VCaP (cell line): ENCODE measurements at regions not wholly inside any gene's neighbourhood (a gene's known extent, or its start where the extent isn't known, plus 50 kb on each side); places are given as distances from the start of the nearest gene placed in this dataset.
A peak's percentile ranks its signal among the peaks of the same experiment; 100 is the strongest.
"Not testable (repeated sequence)": the region's sequence is repeated elsewhere in the genome, so short reads cannot be mapped to it uniquely, and the experiment has no call there.

Experiments
- H3K27ac ChIP-seq: fragments of 450-650 bp; 2 replicates; pipeline ENCODE4 v1.5.1; 2017
- TF ChIP-seq, protein P1 (sequence below): fragments of 450-650 bp; conservative IDR thresholded peaks from 2 replicates; pipeline ENCODE4 v1.5.1; 2017; ENCODE audit warnings: mild to moderate bottlenecking, moderate library complexity

GRCh38 chr7:46929359-46929758 lies 652.6 kb downstream of the TNS3 start:
- no peak overlapping the region for H3K27ac ChIP-seq
- TF ChIP-seq, protein P1, sequence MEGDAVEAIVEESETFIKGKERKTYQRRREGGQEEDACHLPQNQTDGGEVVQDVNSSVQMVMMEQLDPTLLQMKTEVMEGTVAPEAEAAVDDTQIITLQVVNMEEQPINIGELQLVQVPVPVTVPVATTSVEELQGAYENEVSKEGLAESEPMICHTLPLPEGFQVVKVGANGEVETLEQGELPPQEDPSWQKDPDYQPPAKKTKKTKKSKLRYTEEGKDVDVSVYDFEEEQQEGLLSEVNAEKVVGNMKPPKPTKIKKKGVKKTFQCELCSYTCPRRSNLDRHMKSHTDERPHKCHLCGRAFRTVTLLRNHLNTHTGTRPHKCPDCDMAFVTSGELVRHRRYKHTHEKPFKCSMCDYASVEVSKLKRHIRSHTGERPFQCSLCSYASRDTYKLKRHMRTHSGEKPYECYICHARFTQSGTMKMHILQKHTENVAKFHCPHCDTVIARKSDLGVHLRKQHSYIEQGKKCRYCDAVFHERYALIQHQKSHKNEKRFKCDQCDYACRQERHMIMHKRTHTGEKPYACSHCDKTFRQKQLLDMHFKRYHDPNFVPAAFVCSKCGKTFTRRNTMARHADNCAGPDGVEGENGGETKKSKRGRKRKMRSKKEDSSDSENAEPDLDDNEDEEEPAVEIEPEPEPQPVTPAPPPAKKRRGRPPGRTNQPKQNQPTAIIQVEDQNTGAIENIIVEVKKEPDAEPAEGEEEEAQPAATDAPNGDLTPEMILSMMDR, result no peak

- no peak overlapping the region for H3K27ac ChIP-seq
- TF ChIP-seq, protein P1, result no peak
These were observed 653.2 kb downstream of the TNS3 start for GRCh38 chr7:46928719-46929118.

DNA sequence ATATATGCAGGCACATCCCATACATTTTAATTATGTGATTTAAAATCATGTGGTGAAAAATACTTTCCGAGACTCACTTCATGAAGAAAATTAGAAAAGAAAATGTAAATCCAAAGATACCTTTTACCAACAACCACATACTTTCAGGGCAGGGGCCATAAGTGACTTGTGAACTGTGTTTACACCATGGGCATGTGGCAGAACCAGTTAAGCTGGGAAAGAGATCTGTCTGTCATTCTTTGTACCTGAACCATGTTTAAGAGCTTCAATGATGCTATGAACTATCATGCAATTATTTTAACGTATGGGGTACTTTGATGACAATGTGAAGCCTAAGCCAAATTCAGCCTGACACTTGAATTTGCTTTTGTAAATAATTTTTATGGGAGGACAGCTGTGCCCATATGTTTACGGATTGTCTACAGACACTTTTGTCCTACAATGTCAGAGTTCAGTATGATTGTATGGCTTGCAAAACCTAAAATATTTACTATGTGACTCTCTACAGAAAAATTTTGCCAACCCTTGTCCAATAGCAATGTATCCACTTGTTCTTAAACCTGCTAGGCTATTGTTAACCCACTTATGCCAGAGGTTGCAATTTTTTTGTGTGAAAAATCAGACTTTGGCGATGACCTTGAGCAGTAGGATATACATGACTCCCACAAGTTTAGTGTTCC lies 654.6 kb downstream of the TNS3 start:
- no peak overlapping the region for H3K27ac ChIP-seq
- TF ChIP-seq, protein P1, result no peak

DNA sequence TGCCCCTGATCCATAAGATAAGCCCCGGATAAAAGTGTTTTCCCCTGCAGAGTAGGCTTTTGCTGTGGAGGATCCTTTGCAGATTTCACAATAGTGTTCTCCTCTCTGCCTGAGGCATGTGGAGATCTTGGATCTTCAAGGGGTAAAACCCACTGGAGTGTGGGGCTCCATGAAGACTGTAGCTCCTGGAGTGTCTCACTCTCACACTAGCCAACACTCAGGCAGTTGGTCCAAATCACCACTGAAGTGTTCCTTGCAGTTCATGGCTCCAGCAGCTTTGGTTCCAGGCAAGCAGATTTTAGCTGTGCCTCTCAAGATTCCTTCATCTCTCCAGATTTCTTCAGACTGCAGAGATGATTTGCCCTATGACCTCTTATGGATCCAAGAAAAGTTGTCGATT lies 665.3 kb downstream of the TNS3 start:
- H3K27ac ChIP-seq, result no peak overlapping the region
- TF ChIP-seq, protein P1, result no peak

GRCh38 chr7:46912692-46913091 lies 669.2 kb downstream of the TNS3 start:
- TF ChIP-seq, protein P1, result no peak
- H3K27ac ChIP-seq, result no peak overlapping the region

GRCh38 chr7:46909601-46910051 lies 672.3 kb downstream of the TNS3 start:
- H3K27ac ChIP-seq, result no peak overlapping the region

GRCh38 chr7:46908770-46909169 lies 673.1 kb downstream of the TNS3 start:
- peak overlapping the region; percentile 16; the same call in 1 of the 2 replicates for H3K27ac ChIP-seq
- TF ChIP-seq, protein P1, result no peak

More at GRCh38 chr7:46909601-46910051, 672.3 kb downstream of the TNS3 start:
- TF ChIP-seq, protein P1, result no peak

DNA sequence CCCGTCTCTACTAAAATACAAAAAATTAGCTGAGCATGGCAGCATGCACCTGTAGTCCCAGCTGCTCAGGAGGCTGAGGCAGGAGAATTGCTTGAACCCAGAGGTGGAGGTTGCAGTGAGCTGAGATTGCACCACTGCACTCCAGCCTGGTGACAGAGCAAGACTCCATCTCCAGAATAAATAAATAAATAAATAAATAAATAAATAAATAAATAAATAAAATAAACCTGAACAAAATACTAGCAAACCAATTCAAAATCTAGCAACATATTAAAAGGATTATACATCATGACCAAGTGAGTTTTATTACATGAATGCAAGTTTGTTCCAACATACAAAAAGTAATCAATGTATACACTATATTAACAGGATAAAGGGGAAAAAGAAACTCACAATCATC lies 677.4 kb downstream of the TNS3 start:
- not testable (repeated sequence) for H3K27ac ChIP-seq
